ENCODE measurements at regions not wholly inside any gene's neighbourhood (a gene's known extent, or its start where the extent isn't known, plus 50 kb on each side); places are given as distances from the start of the nearest gene placed in this dataset.
"Not testable (repeated sequence)": the region's sequence is repeated elsewhere in the genome, so short reads cannot be mapped to it uniquely, and the experiment has no call there.

- TF ChIP-seq, protein P1, sequence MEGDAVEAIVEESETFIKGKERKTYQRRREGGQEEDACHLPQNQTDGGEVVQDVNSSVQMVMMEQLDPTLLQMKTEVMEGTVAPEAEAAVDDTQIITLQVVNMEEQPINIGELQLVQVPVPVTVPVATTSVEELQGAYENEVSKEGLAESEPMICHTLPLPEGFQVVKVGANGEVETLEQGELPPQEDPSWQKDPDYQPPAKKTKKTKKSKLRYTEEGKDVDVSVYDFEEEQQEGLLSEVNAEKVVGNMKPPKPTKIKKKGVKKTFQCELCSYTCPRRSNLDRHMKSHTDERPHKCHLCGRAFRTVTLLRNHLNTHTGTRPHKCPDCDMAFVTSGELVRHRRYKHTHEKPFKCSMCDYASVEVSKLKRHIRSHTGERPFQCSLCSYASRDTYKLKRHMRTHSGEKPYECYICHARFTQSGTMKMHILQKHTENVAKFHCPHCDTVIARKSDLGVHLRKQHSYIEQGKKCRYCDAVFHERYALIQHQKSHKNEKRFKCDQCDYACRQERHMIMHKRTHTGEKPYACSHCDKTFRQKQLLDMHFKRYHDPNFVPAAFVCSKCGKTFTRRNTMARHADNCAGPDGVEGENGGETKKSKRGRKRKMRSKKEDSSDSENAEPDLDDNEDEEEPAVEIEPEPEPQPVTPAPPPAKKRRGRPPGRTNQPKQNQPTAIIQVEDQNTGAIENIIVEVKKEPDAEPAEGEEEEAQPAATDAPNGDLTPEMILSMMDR (IDR thresholded peaks at IDR 0.05; ENCODE audit: insufficient read depth, low read depth, low read length) = no peak
- DNase-seq (ENCODE audit: low read depth) = peak; percentile 40
- no peak overlapping the region for H3K4me3 ChIP-seq (ENCODE audit: low read depth, low read length)
Measured at GRCh38 chr5:125450771-125451170, 704.3 kb upstream of the ZNF608 start.

GRCh38 chr5:125451622-125452021 is 705.2 kb upstream of the ZNF608 start:
- TF ChIP-seq, protein P1 (IDR thresholded peaks at IDR 0.05; ENCODE audit: insufficient read depth, low read depth, low read length) = no peak
- no peak for DNase-seq (ENCODE audit: low read depth)
- H3K4me3 ChIP-seq (ENCODE audit: low read depth, low read length) = no peak overlapping the region

DNA sequence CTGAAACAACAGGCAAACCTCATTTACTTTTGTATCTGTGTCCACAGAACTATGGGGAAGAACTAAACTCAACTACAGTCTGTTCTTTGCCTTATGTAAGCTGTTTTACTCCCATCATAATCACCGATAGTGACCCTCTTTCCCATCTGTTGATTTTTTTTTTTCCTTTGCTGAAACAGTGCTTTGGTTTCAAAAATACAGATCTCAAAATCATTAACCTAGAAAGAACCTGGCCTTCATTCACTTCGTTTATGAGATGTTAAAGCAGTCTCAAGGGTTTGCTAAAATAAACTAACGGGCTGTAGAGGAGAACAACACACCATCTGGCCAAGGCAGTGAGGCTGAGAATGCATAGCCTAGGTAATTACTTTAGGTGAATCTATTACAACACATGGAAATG is 706.6 kb upstream of the ZNF608 start:
- TF ChIP-seq, protein P1 (IDR thresholded peaks at IDR 0.05; ENCODE audit: insufficient read depth, low read depth, low read length) = no peak
- no peak overlapping the region for H3K4me3 ChIP-seq (ENCODE audit: low read depth, low read length)
- DNase-seq (ENCODE audit: low read depth) = no peak

DNA sequence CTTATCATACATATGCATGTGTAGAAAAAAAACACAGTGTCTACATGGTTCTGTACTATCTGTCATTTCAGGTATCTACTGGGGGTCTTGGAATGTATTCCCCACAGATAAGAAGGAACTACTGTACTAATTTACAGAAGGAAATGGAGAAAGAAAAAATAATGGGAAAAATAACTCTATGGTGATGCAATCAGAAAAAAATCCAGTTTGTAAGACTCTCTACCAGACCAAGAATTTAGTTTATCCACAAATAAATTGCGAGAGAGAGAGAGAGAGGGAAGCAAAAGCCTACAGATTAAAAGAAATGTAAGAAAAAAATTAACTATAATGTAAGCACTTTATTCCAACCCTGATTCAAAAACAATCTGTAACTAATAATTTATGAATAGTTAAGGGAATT is 708.6 kb upstream of the ZNF608 start:
- TF ChIP-seq, protein P1 (IDR thresholded peaks at IDR 0.05; ENCODE audit: insufficient read depth, low read depth, low read length) = no peak
- no peak overlapping the region for H3K4me3 ChIP-seq (ENCODE audit: low read depth, low read length)
- DNase-seq (ENCODE audit: low read depth) = peak; percentile 25

DNA sequence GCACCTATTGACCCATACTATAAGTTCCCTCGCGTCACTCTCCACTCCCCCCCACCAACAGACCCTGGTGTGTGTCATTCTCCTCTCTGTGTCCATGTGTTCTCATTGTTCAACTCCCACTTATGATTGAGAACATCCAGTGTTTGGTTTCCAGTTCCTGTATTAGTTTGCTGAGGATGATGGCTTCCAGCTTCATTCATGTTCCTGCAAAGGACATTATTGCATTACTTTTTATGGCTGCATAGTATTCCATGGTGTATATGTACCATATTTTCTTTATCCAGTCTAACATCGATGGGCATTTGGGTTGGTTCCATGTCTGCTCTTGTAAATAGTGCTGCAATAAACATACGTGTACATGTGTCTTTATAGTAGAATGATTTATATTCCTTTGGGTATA is 709.6 kb upstream of the ZNF608 start:
- DNase-seq (ENCODE audit: low read depth); H3K4me3 ChIP-seq (ENCODE audit: low read depth, low read length): not testable (repeated sequence)

DNA sequence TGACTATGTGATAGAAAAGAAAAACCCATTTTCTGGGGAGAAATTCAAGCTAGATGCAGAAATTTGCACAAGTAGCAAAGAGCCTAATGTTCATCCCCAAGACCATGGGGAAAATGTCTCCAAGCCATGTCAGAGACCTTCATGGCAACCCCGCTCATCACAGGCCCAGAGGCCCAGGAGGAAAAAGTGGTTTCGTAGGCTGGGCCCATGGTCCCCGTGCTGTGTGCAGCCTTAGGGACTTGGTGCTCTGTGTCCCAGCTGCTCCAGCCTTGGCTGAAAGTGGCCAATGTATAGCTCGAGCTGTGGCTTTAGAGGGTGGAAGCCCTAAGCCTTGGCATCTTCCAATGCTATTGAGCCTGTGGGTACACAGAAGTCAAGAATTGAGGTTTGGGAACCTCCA is 711.2 kb upstream of the ZNF608 start:
- DNase-seq (ENCODE audit: low read depth) = no peak
- H3K4me3 ChIP-seq (ENCODE audit: low read depth, low read length) = no peak overlapping the region
- TF ChIP-seq, protein P1 (IDR thresholded peaks at IDR 0.05; ENCODE audit: insufficient read depth, low read depth, low read length) = no peak

DNA sequence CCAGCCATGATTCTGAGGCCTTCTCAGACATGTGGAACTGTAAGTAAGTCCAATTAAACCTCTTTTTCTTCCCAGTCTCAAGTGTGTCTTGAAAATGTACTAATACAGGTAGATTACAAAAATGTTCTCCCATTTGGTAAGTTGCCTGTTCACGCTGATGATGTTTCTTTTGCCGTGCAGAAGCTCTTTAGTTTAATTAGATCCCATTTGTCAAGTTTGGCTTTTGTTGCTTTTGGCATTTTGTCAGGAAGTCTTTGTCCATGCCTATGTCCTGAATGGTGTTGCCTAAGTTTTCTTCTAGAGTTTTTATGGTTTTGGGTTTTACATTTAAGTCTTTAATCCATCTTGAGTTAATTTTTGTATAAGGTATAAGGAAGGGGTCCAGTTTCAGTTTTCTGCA is 712.5 kb upstream of the ZNF608 start:
- not testable (repeated sequence) for DNase-seq (ENCODE audit: low read depth); H3K4me3 ChIP-seq (ENCODE audit: low read depth, low read length)

DNA sequence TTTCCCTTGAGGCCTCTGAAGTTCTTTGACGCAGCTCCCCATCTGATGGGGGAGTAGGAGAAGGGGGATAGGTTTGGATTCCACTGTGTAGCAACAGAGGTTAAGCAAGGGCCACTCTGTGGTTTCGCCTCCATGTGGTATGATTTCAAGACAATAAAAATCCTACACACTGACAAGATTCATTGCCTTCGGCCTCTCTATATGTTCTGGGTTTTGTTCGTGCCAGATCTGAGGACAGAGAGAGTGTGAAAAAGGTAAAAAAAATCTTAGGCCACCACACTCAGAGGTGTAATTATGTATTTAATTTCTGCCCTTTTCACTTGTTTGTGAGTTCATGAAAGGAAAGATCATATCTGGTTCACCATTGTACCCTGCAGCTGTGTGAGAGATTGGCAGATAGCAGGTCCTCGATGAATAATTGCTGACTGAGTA is 715.2 kb upstream of the ZNF608 start:
- peak; percentile 52 for DNase-seq (ENCODE audit: low read depth)
- TF ChIP-seq, protein P1 (IDR thresholded peaks at IDR 0.05; ENCODE audit: insufficient read depth, low read depth, low read length) = no peak
- no peak overlapping the region for H3K4me3 ChIP-seq (ENCODE audit: low read depth, low read length)

Data from fibroblast of villous mesenchyme (primary cell).